Stimulated activated naive B cell treated with anti-CD40 and anti-IgM and Interleukin-4, amounts not matched to agents 10 μg/mL and 1 μg/mL and 100 μg/mL, for 72 hours (primary cell): ENCODE measurements at regions not wholly inside any gene's neighbourhood (a gene's known extent, or its start where the extent isn't known, plus 50 kb on each side); places are given as distances from the start of the nearest gene placed in this dataset.
"Not testable (repeated sequence)": the region's sequence is repeated elsewhere in the genome, so short reads cannot be mapped to it uniquely, and the experiment has no call there.

Source experiments
- ATAC-seq, 2 donors: fragments of 150-1000 bp; cut with Tn5 transposase; replicated peaks; 2 replicates each; pipeline ENCODE4 v1.10.0; 2021; ENCODE audit warnings: moderate library complexity in 1 of 2
- DNase-seq: peaks from one replicate; pipeline ENCODE4 v3.0.0; 2021
- H3K27ac Mint-ChIP-seq: one replicate; pipeline ENCODE4 v1.8.0; 2022; ENCODE audit warnings: mild to moderate bottlenecking, mixed read lengths
- H3K27me3 Mint-ChIP-seq, 2 donors: one replicate each; pipeline ENCODE4 v1.8.0; 2022; ENCODE audit warnings: mixed read lengths in 2 of 2
- H3K36me3 Mint-ChIP-seq, 2 donors: one replicate each; pipeline ENCODE4 v1.8.0; 2022; ENCODE audit warnings: mixed read lengths in 2 of 2, mild to moderate bottlenecking in 1 of 2
- H3K4me1 Mint-ChIP-seq, 2 donors: one replicate each; pipeline ENCODE4 v1.8.0; 2022; ENCODE audit warnings: mixed read lengths in 2 of 2, mild to moderate bottlenecking in 1 of 2
- H3K4me3 Mint-ChIP-seq, 2 donors: one replicate each; pipeline ENCODE4 v1.8.0; 2022; ENCODE audit warnings: mild to moderate bottlenecking in 2 of 2, mixed read lengths in 2 of 2, moderate library complexity in 1 of 2
- H3K9me3 Mint-ChIP-seq, 2 donors: one replicate each; pipeline ENCODE4 v1.8.0; 2022; ENCODE audit warnings: mixed read lengths in 2 of 2, mild to moderate bottlenecking in 1 of 2

GRCh38 chr16:29264080-29264837 is 142.3 kb downstream of the NPIPB11 start:
- not testable (repeated sequence) for H3K27me3 Mint-ChIP-seq, H3K9me3 Mint-ChIP-seq, H3K4me1 Mint-ChIP-seq, DNase-seq, ATAC-seq, H3K4me3 Mint-ChIP-seq
- Mint-ChIP-seq H3K27ac (peak overlapping the region; percentile 76), H3K36me3 (peaks cover 11 to 13% of the 10 kb centered on the region in 2 donors)

GRCh38 chr16:29262725-29263124 is 143.8 kb downstream of the NPIPB11 start:
- not testable (repeated sequence) for ATAC-seq, H3K4me3 Mint-ChIP-seq, H3K27me3 Mint-ChIP-seq, DNase-seq, H3K9me3 Mint-ChIP-seq, H3K27ac Mint-ChIP-seq
- H3K36me3 Mint-ChIP-seq = peaks cover 15 to 19% of the 10 kb centered on the region in 2 donors
- peaks cover 10 to 12% of the 10 kb centered on the region in 2 donors for H3K4me1 Mint-ChIP-seq

GRCh38 chr16:29261427-29262248 is 144.9 kb downstream of the NPIPB11 start:
- ATAC-seq, H3K4me1 Mint-ChIP-seq, H3K27ac Mint-ChIP-seq, H3K27me3 Mint-ChIP-seq, H3K9me3 Mint-ChIP-seq, DNase-seq, H3K4me3 Mint-ChIP-seq: not testable (repeated sequence)
- H3K36me3 Mint-ChIP-seq = peaks cover 22 to 27% of the 10 kb centered on the region in 2 donors

GRCh38 chr16:29260683-29261426 is 145.7 kb downstream of the NPIPB11 start:
- H3K36me3 Mint-ChIP-seq = peaks cover 25 to 33% of the 10 kb centered on the region in 2 donors
- not testable (repeated sequence) for H3K27ac Mint-ChIP-seq, H3K4me3 Mint-ChIP-seq, H3K27me3 Mint-ChIP-seq, H3K4me1 Mint-ChIP-seq, DNase-seq, ATAC-seq, H3K9me3 Mint-ChIP-seq

GRCh38 chr16:29259635-29260457 is 146.7 kb downstream of the NPIPB11 start:
- DNase-seq, ATAC-seq, H3K27ac Mint-ChIP-seq, H3K4me3 Mint-ChIP-seq, H3K27me3 Mint-ChIP-seq, H3K4me1 Mint-ChIP-seq, H3K9me3 Mint-ChIP-seq: not testable (repeated sequence)
- H3K36me3 Mint-ChIP-seq = peaks cover 26 to 39% of the 10 kb centered on the region in 2 donors

- ATAC-seq, H3K9me3 Mint-ChIP-seq, H3K4me1 Mint-ChIP-seq, H3K4me3 Mint-ChIP-seq, H3K27ac Mint-ChIP-seq, H3K27me3 Mint-ChIP-seq, DNase-seq: not testable (repeated sequence)
- H3K36me3 Mint-ChIP-seq = peaks cover 31 to 47% of the 10 kb centered on the region in 2 donors
Observed at GRCh38 chr16:29258946-29259634, 147.4 kb downstream of the NPIPB11 start.

GRCh38 chr16:29257419-29258336 is 148.8 kb downstream of the NPIPB11 start:
- H3K27me3 Mint-ChIP-seq, H3K9me3 Mint-ChIP-seq, H3K4me3 Mint-ChIP-seq, H3K4me1 Mint-ChIP-seq, ATAC-seq, H3K27ac Mint-ChIP-seq, DNase-seq: not testable (repeated sequence)
- peaks cover 34 to 53% of the 10 kb centered on the region in 2 donors for H3K36me3 Mint-ChIP-seq

- DNase-seq (no peak), ATAC-seq (no peak)
- peaks cover 0 to 2% of the 10 kb centered on the region in 2 donors for H3K9me3 Mint-ChIP-seq
- H3K27me3 Mint-ChIP-seq = no peaks in the 10 kb centered on the region
- no peak overlapping the region for H3K4me3 Mint-ChIP-seq
- H3K4me1 Mint-ChIP-seq = peaks cover 0 to 5% of the 10 kb centered on the region in 2 donors
- peak overlapping the region; percentile 31 for H3K27ac Mint-ChIP-seq
- peaks cover 39 to 60% of the 10 kb centered on the region in 2 donors for H3K36me3 Mint-ChIP-seq
Observed at GRCh38 chr16:29256501-29256981, 150.0 kb downstream of the NPIPB11 start.

- H3K4me1 Mint-ChIP-seq, H3K27ac Mint-ChIP-seq, H3K27me3 Mint-ChIP-seq, ATAC-seq, H3K4me3 Mint-ChIP-seq, H3K9me3 Mint-ChIP-seq, DNase-seq: not testable (repeated sequence)
- H3K36me3 Mint-ChIP-seq = peaks cover 45 to 66% of the 10 kb centered on the region in 2 donors
Observed at GRCh38 chr16:29255957-29256356, 150.6 kb downstream of the NPIPB11 start.

- not testable (repeated sequence) for H3K27ac Mint-ChIP-seq, ATAC-seq, H3K4me1 Mint-ChIP-seq, H3K4me3 Mint-ChIP-seq, DNase-seq, H3K9me3 Mint-ChIP-seq, H3K27me3 Mint-ChIP-seq
- H3K36me3 Mint-ChIP-seq = peaks cover 48 to 71% of the 10 kb centered on the region in 2 donors
Observed at GRCh38 chr16:29255496-29255796, 151.1 kb downstream of the NPIPB11 start.

GRCh38 chr16:29254676-29255495 is 151.6 kb downstream of the NPIPB11 start:
- no peaks in the 10 kb centered on the region for H3K27me3 Mint-ChIP-seq
- DNase-seq = no peak
- no peak for ATAC-seq
- H3K36me3 Mint-ChIP-seq = peaks cover 50 to 72% of the 10 kb centered on the region in 2 donors
- no peak overlapping the region for H3K4me3 Mint-ChIP-seq
- peaks cover 0 to 5% of the 10 kb centered on the region in 2 donors for H3K9me3 Mint-ChIP-seq
- no peak overlapping the region for H3K27ac Mint-ChIP-seq
- peaks cover 0 to 5% of the 10 kb centered on the region in 2 donors for H3K4me1 Mint-ChIP-seq
